IPS-NIHi11 (cell line): ENCODE measurements at regions not wholly inside any gene's neighbourhood (a gene's known extent, or its start where the extent isn't known, plus 50 kb on each side); places are given as distances from the start of the nearest gene placed in this dataset.
"Not testable (repeated sequence)": the region's sequence is repeated elsewhere in the genome, so short reads cannot be mapped to it uniquely, and the experiment has no call there.

Source experiments
- DNase-seq: peaks from one replicate; pipeline ENCODE4 v3.0.0; 2012; ENCODE audit warnings: mixed read lengths, low spot score

DNA sequence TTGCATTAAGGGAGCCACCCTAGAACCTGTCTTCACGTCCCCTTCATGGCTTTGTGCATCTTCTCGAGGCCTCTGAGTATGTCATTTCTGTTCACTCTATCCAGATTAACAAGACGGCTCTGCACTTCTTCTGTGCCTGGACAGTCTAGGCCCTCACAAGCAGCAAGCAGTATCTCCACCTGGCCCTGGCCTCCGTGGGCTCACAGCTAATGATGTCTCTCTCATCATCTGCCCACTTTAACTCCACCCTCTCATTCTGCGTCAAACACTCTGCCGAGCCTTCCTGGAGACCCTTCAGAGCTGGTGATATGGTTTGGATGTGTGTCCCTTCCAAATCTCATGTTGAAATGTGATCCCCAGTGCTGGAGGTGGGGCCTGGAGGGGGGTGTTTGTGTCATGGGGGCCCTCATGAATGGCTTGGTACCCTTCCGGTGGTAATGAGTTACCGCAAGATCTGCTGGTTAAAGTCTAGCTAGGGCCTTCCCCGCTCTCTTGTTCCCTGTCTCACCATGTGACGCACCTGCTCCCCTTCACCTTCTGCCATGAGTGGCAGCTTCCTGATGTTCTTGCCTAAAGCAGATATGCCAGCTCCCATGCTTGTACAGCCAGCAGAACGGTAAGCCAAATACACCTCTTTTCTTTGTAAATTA is 132.5 kb upstream of the ID2 start:
- DNase-seq, result no peak

DNA sequence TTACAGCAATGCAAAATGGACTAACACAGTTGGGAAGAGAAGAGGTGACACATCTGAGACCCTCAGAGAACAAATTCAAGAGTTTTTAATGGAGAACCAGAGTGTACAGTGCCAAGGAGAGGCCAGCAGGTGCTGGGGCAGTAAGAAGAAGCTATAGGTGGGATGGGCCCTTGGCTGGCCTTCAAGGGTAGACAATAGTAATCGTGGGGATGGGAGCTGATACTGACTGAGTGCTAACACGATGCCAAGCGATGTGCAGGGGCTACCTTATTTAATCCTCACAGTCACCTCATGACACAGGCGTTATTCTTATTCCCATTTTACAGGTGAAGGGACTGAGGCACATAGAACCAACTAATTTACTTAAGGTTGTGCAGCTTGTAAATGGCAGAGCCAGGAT is 131.9 kb upstream of the ID2 start:
- no peak for DNase-seq

DNA sequence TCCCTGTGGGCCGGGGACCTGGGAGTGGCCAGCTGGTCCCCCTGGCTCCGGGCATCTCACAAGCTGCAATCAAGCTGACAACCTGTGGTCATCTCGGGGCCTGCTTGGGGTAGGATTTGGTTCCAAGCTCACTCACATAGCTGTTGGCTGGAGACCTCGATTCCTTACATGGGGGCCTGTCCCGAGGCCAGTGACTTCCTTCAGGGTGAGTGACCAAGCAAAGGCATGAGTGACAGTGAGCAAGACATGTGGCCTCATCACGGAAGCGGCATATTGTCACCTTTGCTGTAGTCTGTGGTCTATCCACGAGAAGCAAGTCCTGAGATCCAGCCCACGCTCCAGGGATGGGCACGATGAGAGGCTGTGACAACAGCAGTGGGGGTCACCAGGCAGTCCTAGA is 131.4 kb upstream of the ID2 start:
- no peak for DNase-seq

DNA sequence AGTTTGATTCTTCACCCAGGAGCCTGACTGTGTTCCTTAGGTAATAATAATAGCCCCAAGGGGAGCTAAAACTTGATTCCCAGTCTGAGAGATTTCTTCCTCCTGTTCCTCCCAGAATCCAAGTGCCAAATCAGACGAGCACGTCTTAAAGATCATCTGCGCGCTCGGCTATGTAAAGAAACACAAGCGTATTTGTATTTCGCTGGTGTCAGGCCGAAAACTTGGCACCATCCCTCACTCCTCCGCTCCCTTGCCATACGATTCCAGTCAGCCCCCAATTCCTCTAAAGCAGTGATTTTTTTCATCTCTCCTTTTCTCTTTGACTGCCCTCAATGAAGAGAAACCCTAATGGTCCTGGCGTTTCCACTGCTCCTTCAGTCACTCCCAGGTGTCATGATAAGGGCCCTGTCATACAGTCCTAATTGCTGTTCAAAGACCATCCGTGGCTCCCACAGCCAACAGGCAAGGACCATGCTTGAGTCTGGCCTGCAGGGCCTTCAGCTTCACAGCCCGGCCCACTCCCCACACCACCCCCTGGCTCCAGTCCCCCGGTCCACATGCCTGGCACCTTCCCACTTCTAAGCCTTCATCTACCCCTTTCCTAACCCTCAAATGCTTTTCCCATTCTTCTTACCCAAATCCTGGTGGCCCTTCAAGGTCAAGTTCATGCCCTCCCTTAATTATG is 130.8 kb upstream of the ID2 start:
- no peak for DNase-seq

DNA sequence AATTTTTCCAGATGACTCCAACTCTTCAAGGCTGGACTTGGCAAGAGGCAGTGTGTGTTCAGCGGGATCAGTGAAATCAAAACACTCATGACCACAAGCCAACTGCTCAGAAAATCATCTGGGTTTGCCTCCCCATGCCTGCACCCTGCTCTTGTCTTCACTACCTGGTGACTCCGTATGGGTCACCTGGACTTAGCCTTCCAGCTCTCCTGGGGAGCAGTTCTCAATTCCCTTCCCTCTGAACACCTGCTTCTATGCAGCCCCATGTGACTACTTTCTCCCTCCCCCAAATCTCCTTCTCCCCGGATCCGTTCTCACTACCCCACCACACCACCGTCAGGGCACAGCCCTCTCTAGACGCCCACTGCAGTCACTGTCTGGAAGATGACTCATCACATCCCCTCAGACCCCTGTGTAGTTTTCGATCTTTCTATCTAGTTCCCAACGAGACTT is 130.2 kb upstream of the ID2 start:
- DNase-seq, result no peak

DNA sequence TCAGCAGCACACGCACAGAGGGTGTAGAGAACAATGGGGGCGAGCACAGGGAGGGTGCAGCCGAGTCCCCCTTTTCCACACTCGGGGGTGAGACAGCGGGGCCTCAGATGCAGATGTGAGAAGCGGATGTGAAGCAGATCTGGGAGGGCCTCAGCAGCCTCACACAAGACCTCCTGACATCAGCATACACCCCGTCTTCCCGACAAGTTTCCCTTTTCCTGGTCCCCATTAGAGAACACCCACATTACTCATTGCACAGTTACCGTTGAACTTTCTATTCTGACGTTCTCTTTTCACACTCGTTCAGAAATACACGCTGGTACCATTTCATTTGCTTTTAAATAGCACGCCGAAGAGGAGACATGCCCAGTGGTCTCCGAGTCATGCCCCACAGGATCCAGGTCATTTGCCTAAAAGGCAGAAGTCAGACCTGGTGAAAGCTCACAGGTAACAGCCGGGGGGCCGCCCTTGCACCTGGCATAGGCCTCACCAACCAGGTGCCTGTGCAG is 129.5 kb upstream of the ID2 start:
- DNase-seq, result no peak

DNA sequence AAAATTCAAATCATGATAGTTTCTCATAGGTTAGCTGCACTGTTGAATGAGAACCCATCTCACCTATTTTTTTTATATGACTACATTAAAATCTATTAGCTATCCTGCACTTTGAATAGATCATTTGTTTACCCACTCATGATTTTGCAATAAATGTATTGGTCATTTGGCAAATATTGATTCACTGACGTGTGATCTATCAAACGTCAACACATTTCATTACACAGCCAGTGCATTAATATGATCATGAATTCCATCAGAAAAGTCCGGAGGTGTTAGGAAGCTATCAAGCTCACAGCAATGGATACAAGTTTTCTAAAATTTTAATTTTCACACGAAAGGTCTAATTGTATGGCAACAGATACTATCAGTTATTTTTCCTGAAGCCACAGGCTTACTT is 128.2 kb upstream of the ID2 start:
- DNase-seq, result no peak

DNA sequence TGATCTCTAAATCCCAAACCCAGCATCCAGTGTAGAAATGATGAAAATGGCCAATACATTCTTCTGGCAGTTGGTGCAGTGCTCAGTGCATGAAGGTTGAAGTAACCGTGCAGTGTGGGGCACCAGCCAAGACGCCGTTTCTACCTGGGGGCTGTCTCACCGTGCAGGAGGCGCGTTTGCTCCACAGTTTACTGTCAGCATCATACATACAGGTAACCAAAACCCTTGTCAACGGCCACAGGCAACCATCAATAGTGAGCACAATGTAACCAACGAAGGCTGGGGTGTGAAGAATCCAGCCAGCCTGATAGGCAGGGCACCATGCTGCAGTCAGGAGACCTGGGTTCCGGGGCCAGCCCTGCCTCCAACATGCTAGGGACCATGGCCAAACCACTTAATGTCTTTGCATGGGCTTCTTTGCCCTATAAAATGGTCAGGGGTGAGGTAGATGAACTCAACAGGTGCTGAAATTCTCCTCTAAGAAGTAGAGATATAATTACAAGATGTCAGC is 127.5 kb upstream of the ID2 start:
- DNase-seq, result no peak

DNA sequence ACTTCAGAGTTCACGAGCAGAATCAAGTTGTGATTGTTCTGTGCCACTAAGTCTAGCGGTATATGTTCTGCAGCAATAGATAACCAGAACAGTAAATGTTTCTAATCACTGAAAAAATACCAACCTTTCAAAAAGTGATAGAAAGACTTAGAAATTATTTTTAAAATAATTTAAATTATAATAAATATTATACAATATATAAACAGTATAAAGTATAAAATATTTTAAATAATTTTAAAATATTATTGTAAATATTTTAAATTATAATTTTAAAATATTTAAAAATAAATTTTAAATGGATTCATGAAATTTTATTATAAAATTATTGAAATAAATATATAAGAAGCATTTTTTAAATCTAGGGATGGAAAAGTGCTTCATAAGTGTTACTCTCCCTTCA is 126.3 kb upstream of the ID2 start:
- no peak for DNase-seq

DNA sequence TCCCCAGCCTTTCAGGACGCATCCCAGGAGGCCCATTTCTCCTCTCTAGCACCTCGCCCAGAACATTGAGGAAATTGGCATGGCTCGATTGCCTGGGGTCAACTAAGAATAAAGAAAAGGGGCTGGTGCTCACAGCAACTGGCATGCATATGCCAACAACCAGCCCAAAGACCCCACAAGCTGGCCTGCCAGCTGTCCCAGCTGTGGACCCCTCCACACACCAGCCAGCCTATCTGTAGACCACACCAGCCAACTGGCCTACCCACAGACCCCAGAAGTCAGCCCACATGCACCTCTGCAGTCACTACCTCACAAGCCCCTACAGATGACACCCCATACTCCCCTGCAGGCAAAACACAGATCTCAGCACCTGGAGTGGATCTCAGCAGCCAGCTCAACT is 123.8 kb upstream of the ID2 start:
- no peak for DNase-seq

DNA sequence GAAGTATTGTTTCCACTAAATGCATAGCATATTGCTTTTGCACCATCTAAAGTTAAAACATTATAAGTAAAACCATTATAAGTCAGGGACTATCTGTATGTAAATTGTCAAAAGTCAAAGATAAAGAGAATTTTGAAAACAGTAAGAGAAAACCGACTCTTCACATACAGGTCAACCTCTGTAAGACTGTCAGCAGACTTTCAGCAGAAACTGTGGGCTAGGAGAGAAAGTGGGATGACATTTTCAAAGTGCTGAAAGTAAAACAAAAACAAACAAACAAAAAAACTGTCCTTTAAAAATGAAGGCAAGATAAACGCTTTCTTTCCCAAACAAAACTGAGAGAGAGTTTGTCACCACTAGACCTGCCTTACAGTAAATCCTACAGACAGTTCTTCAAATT is 122.9 kb upstream of the ID2 start:
- no peak for DNase-seq

DNA sequence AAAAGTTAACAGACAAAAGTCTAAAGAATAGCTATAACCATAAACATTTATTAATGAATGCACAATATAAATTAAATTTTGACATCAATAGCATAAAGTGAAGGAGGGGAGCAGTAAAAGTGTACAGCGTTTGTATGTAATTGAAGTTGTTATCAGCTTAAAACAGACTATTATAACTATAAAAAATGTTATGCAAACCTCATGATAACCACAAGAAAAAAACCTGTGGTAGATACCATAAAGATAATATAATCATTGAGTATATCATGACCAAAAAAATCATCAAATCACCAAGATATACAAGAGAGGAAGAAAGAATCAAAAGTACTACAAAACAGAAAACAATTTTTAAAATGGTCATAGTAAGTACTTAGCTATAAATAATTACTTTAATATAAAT is 122.1 kb upstream of the ID2 start:
- no peak for DNase-seq

DNA sequence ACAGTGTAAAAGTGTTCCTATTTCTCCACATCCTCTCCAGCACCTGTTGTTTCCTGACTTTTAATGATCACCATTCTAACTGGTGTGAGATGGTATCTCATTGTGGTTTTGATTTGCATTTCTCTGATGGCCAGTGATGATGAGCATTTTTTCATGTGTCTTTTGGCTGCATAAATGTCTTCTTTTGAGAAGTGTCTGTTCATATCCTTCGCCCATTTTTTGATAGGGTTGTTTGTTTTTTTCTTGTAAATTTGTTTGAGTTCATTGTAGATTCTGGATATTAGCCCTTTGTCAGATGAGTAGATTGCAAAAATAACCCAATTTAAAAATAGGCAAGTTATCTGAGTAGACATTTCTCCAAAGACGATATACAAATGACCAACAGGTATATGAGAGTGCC is 120.2 kb upstream of the ID2 start:
- DNase-seq, result not testable (repeated sequence)

DNA sequence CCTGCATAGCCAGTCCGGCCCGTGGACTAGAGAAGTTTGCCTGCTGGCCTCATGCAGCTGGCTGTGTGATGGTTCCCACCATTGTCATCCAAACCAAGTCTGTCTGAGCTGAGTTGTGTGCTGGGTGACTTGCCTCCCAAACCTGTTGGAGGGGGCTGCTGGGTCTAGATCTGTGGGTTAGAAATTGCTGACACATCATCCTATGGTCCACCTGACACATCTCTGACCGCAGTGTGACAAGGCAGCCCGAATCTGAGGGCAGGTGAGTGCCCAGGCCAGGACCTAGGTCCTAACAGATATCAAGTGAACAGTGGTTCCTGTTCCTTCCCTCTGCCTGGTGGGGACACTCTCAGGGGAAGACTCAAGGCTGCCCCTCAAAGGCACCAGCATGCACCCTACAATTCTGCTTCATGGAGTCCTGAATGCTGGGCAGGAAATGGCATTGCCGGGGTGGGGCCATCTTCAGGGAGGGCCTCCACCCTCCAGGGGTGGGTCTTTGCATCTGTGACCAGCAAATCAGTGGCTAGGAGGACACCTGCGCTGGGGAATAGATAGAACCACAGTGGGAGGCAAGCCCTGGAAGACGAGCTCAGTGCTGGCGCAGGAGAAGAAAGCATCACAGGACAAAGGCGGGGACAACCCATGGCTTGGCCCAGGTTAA is 117.9 kb upstream of the ID2 start:
- DNase-seq, result no peak

DNA sequence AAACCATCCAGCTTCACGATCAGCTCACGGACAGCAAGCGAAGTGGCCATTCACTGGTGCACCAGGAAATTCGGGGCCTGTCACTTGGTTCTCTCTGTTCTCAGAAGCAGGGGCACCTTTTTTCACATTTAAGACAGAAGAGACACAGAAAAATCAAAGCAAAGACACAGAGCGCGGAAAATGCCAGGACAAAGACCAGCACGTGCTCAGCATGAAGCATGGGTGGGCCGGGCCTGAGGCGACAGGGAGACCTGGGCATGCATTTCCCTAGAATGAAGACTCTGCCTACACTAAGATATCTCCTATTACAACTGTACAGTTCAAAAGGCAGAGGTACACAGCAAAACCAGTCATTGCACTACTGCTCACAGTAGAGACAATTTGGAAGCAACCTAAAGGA is 117.4 kb upstream of the ID2 start:
- DNase-seq, result no peak

DNA sequence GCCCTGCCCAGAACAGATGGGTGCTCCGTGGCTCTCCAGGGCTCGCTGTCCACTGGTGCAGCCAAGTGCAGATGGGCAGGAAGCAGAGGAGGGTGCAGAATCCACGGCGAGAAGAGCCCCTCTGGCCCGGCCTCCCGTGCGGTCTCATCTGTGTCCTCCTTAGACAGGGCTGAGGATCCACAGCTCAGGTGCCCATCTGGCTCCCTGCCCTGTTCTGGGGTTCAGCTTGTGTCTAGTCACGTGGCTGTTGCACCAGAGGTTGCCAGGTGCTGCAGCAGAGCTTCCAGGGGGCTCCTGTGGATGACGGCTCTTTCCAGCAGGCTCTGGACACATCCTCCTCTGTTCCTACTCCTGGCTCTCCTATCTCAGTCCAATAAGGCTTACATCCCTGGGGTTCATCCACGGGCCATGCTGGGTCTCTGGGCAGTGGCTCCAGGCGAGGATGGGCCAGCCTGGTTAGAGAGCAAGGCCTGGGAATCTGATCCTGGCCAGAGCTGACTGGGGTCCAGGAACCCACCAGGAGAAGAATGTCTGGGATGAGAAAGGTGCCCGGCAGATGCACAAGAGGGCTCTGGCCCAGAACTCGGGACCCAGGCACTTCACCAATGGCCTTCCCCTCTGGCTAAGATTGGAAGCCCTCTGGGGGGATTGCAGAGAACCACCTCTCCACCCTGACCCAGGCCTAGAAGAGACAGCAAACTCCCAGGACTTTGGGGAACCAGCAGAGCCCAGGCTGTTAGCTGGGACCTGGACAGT is 116.3 kb upstream of the ID2 start:
- DNase-seq, result no peak

DNA sequence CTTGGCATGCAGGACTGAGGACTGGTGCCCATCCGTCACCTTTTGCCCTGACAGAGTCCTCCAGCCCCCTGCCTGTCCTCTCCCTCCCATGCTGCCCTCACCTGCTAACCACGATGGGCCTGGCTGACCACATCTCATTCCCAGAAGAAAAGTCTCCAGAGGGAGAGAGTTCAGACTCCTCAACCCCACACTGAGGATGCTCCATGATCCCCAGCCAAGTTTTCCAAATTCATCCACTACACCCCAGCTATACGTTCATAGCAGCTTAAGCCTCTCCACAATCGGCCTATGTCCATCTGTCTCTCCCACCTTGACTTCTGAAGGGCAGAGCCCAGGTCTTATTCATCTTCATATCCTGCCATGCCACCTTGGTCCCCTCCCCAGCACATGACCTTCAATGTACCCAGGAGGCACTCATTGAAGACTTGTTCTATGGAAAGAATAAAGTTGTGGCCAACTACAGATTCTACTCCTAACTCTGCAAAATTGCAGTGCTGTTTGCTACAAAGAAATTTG is 115.6 kb upstream of the ID2 start:
- DNase-seq, result no peak

DNA sequence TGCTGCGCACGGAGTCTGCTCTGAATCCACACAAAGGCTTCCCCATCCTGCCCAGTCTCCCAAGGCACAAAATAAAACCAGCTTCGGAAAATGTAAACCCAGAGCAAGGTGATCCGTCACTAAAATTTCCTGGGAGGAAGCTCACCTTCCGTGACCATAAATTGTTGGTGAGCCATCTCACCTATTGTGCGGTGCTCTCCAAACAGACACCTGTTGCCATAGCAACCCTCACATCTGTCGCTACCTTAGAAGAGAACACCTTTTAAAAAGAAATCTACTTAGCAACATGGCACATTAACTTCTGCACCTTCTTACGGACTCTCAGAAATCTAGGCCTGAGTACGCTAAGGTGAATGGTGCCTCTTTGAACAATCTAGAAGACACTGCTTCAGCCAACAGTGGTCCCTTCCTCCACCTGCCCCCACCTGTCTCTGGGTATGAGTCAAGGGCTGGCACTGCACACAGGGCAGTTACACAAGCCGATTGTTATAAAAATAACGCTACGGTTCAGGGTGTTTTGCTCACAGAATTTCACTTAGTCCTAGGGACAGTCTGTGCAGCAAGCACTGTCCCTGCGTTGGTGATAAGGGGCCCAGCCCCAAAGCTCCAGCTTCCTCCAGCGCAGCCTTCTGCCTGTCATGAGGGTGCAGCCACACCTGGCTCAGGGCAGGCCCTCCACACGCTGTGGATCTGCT is 114.9 kb upstream of the ID2 start:
- DNase-seq, result no peak

DNA sequence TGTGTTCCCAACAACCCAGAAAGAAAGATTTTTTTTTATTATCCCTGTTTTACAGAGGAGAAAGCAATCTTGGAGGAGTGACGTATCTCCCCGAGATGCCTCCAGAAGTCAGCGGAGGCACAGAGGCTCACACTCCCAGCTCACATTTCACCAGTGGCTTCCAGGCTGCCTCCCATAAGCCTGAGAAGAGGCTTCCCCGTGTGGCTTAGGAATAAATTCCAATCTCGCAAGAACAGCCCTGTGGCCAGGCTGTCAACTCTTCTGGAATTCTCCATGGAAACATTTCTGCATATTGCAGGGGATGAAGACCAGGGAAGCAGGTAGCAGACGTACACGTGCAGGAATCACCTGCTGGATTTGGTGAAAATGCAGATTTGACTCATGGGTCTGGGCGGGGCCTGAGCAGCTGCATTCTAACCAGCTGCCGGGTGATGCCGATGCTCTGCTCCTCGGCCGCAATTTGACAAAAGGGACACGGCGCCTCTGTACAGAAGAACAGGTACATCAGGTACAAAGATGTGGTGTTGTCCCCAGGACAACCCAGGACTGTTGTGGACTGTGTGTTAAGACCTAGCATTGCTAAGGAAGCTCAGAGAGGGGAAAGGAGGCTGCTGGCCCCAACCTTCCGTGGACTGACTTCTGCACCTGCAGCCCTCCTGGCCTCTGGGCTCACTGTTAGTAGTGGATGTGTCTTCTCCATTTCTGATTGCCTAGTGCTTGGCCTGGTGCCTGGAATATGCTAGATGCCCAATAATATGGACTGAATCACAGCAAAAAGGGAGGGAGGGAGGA is 114.2 kb upstream of the ID2 start:
- DNase-seq, result no peak

DNA sequence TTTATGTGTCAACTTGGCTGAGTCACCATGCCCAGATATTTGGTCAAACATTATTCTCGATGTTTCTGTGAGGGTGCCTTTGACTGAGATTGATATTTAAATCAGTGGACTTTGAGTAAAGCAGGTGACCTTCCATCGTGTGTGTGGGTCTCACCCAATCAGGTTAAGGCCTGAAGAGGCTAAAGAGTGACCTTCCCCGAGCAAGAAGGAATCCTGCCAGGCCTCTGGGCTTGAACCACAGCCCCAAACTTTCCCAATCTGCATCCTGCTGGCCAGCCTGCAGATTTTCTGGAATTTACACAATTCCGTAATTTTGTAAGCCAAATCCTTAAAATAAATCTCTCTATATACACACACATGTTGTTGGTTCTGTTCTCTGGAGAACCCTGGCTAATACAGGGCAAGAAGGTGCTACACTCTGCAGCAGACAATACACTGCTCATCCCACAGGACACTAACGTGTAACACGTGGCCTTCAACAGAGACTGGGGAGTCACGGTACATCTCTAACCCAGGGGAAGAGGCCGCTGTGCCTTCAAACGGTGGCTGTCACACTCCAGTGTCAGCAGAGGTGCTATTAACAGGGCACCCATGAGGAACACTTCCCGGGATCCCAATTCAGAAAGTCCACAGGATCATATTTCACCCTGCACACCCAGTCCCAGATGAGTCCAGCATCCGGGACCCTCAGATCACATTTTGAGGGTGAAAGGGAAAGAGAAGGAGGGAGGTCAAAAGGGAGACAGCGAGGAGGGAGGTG is 113.1 kb upstream of the ID2 start:
- DNase-seq, result no peak
